H1 (cell line): ENCODE measurements at regions not wholly inside any gene's neighbourhood (a gene's known extent, or its start where the extent isn't known, plus 50 kb on each side); places are given as distances from the start of the nearest gene placed in this dataset.

Experiments used
- CTCF ChIA-PET: fragments of 300-600 bp; sonication (Branson Sonifier 250); formaldehyde crosslinking; loops from one replicate; lab custom pipeline; 2021; ENCODE audit not compliant: partially characterized antibody; lab: Charles Lee
- POLR2A ChIA-PET: fragments of 300-600 bp; sonication (Branson Sonifier 250); formaldehyde crosslinking; loops from one replicate; lab custom pipeline; 2021; ENCODE audit warnings: inconsistent platforms; ENCODE audit not compliant: partially characterized antibody; lab: Charles Lee
- DNase-seq, 2 experiments: peaks; one replicate each; pipeline versions ENCODE4 v3.0.0 to v3.0.0-alpha.2; 2010 to 2022; ENCODE audit warnings: low spot score in 2 of 2, low read depth in 1 of 2, mixed read lengths in 1 of 2
- FAIRE-seq: peaks from 2 replicates; lab custom pipeline; 2011; peaks lifted over from hg19 to GRCh38; lab: Jason Lieb, UNC
- H2AFZ ChIP-seq: 2 replicates; pipeline ENCODE4 v1.8.1; 2012; ENCODE audit warnings: low read length, inconsistent platforms
- H2AK5ac ChIP-seq: 2 replicates; pipeline ENCODE4 v1.6.1; 2013; ENCODE audit warnings: low read depth, low read length
- H2BK120ac ChIP-seq: replicated peaks from 2 replicates; pipeline ENCODE3; 2013; ENCODE audit warnings: low read depth, low read length, inconsistent platforms
- H2BK12ac ChIP-seq: 2 replicates; pipeline ENCODE4 v1.6.1; 2013; ENCODE audit warnings: low read depth, low read length
- H2BK15ac ChIP-seq: 2 replicates; pipeline ENCODE4 v1.6.1; 2013; ENCODE audit warnings: low read length
- H2BK20ac ChIP-seq: 2 replicates; pipeline ENCODE4 v1.6.1; 2013; ENCODE audit warnings: low read length
- H2BK5ac ChIP-seq: 2 replicates; pipeline ENCODE4 v1.6.1; 2013; ENCODE audit warnings: low read depth, low read length
- H3K14ac ChIP-seq: 2 replicates; pipeline ENCODE4 v1.6.1; 2013; ENCODE audit warnings: inconsistent platforms; ENCODE audit not compliant: insufficient read length
- H3K18ac ChIP-seq: 2 replicates; pipeline ENCODE4 v1.6.1; 2013; ENCODE audit warnings: low read length; ENCODE audit errors: extremely low read depth
- H3K23ac ChIP-seq: 2 replicates; pipeline ENCODE4 v1.6.1; 2013; ENCODE audit warnings: inconsistent platforms; ENCODE audit not compliant: insufficient read length
- H3K23me2 ChIP-seq: 2 replicates; pipeline ENCODE4 v1.6.1; 2013; ENCODE audit warnings: low read depth, low read length
- H3K27ac ChIP-seq: 2 replicates; pipeline ENCODE4 v1.6.1; 2011; ENCODE audit warnings: low read depth, low read length, inconsistent platforms
- H3K27me3 ChIP-seq, 4 experiments: replicated peaks in 1 of 4; 1 replicate in 1 of 4; 2 replicates in 3 of 4; pipeline versions ENCODE4 v1.6.1 to v1.8.1; 2011 to 2013; ENCODE audit warnings: low read length in 3 of 4, mild to moderate bottlenecking in 3 of 4, inconsistent platforms in 2 of 4, mixed read lengths in 2 of 4, moderate library complexity in 1 of 4; ENCODE audit not compliant: control insufficient read depth in 3 of 4, insufficient read depth in 3 of 4; ENCODE audit errors: extremely low read depth in 1 of 4
- H3K36me3 ChIP-seq, 4 experiments: 2 replicates each; pipeline versions ENCODE4 v1.6.1 to v1.8.1; 2011 to 2013; ENCODE audit warnings: mild to moderate bottlenecking in 4 of 4, low read length in 3 of 4, moderate library complexity in 2 of 4, control low read depth in 1 of 4, inconsistent platforms in 1 of 4; ENCODE audit not compliant: insufficient read depth in 4 of 4, control insufficient read depth in 2 of 4
- H3K4ac ChIP-seq: replicated peaks from 2 replicates; pipeline ENCODE3; 2013; ENCODE audit warnings: low read length, low read depth, mixed read lengths, inconsistent platforms; ENCODE audit not compliant: insufficient read length
- H3K4me1 ChIP-seq, 4 experiments: replicated peaks in 1 of 4; 1 replicate in 1 of 4; 2 replicates in 3 of 4; pipeline versions ENCODE4 v1.6.1 to v1.8.1; 2011 to 2013; ENCODE audit warnings: low read length in 3 of 4, inconsistent platforms in 2 of 4, mixed read lengths in 1 of 4; ENCODE audit not compliant: insufficient read depth in 4 of 4, control insufficient read depth in 3 of 4
- H3K4me2 ChIP-seq, 2 experiments: 2 replicates each; pipeline versions ENCODE4 v1.6.1 to v1.8.1; 2011 to 2013; ENCODE audit warnings: low read depth in 2 of 2, low read length in 2 of 2, control low read depth in 1 of 2, inconsistent platforms in 1 of 2, mild to moderate bottlenecking in 1 of 2; ENCODE audit not compliant: insufficient read depth in 1 of 2
- H3K4me3 ChIP-seq, 4 experiments: fragments of 200-600, 300-600 bp in 1 of 4; sonication (generic), shearing (Covaris generic), sonication (Bioruptor Twin) in 1 of 4; 2 replicates each; pipeline versions ENCODE4 v1.5.1 to v1.8.1; 2011 to 2016; ENCODE audit warnings: low read length in 4 of 4, low read depth in 3 of 4, control low read depth in 2 of 4, inconsistent platforms in 2 of 4, mild to moderate bottlenecking in 2 of 4, mixed read lengths in 1 of 4, moderate library complexity in 1 of 4; ENCODE audit not compliant: insufficient read depth in 2 of 4; ENCODE audit errors: extremely low read depth in 1 of 4
- H3K56ac ChIP-seq: replicated peaks from 2 replicates; pipeline ENCODE3; 2013; ENCODE audit warnings: low read depth, mild to moderate bottlenecking, mixed read lengths, low read length, inconsistent platforms; ENCODE audit not compliant: insufficient read length
- H3K79me1 ChIP-seq: 2 replicates; pipeline ENCODE4 v1.6.1; 2013; ENCODE audit warnings: low read depth, low read length, control low read depth
- H3K79me2 ChIP-seq, 2 experiments: 2 replicates each; pipeline versions ENCODE4 v1.6.1 to v1.8.1; 2012 to 2013; ENCODE audit warnings: low read length in 2 of 2, mild to moderate bottlenecking in 2 of 2, inconsistent platforms in 1 of 2; ENCODE audit not compliant: insufficient read depth in 2 of 2, control insufficient read depth in 1 of 2
- H3K9ac ChIP-seq, 4 experiments: replicated peaks in 1 of 4; 1 replicate in 1 of 4; 2 replicates in 3 of 4; pipeline versions ENCODE4 v1.6.1 to v1.8.1; 2011 to 2013; ENCODE audit warnings: low read depth in 3 of 4, low read length in 3 of 4, control low read depth in 2 of 4, mild to moderate bottlenecking in 2 of 4, moderate library complexity in 2 of 4, inconsistent platforms in 1 of 4; ENCODE audit errors: extremely low read depth in 1 of 4
- H3K9me3 ChIP-seq, 2 experiments: 2 replicates each; pipeline versions ENCODE4 v1.6.1 to v1.8.1; 2012 to 2013; ENCODE audit warnings: mild to moderate bottlenecking in 2 of 2, moderate library complexity in 2 of 2, control low read depth in 1 of 2, inconsistent platforms in 1 of 2, low read depth in 1 of 2, low read length in 1 of 2, mixed read lengths in 1 of 2; ENCODE audit not compliant: insufficient read depth in 2 of 2
- H4K20me1 ChIP-seq, 2 experiments: replicated peaks in 1 of 2; 2 replicates each; pipeline versions ENCODE3 to v1.8.1; 2011 to 2013; ENCODE audit warnings: inconsistent platforms in 2 of 2, low read length in 2 of 2, mild to moderate bottlenecking in 1 of 2; ENCODE audit not compliant: insufficient read depth in 2 of 2, control insufficient read depth in 1 of 2
- H4K5ac ChIP-seq: 2 replicates; pipeline ENCODE4 v1.6.1; 2013; ENCODE audit warnings: low read length, low read depth, mixed read lengths, inconsistent platforms; ENCODE audit not compliant: insufficient read length
- H4K8ac ChIP-seq: 2 replicates; pipeline ENCODE4 v1.8.0; 2013; ENCODE audit warnings: mild to moderate bottlenecking, moderate library complexity, low read length, inconsistent platforms; ENCODE audit not compliant: insufficient read depth; ENCODE audit errors: extremely low read depth
- H4K91ac ChIP-seq: replicated peaks from 2 replicates; pipeline ENCODE3; 2013; ENCODE audit warnings: low read length, mixed read lengths, inconsistent platforms; ENCODE audit not compliant: insufficient read length
- CEBPB ChIP-seq: IDR thresholded peaks from 2 replicates; pipeline ENCODE4 v1.6.1; 2012; ENCODE audit warnings: low read depth, low read length
- GTF2F1 ChIP-seq: IDR thresholded peaks from 2 replicates; pipeline ENCODE4 v1.6.1; 2012; ENCODE audit warnings: low read depth, low read length, improper control_type of control experiment, borderline replicate concordance
- RXRA ChIP-seq: IDR thresholded peaks from 2 replicates; pipeline ENCODE4 v1.6.1; 2011; ENCODE audit warnings: low read depth, mild to moderate bottlenecking, low read length, moderate library complexity; ENCODE audit not compliant: insufficient read depth
- WGBS, 2 experiments: shearing (Covaris generic) in 1 of 2; methylation state at CpG; one replicate each; pipeline versions ENCODE4 v1.1.6 to v1.1.7; 2013 to 2015; ENCODE audit warnings: low lambda C conversion rate in 2 of 2, mixed read lengths in 2 of 2, inconsistent platforms in 1 of 2, low coverage in 1 of 2, missing lambda C conversion rate in 1 of 2; ENCODE audit not compliant: insufficient replicate concordance in 2 of 2, insufficient coverage in 1 of 2, insufficient read length in 1 of 2; ENCODE audit errors: extremely low coverage in 1 of 2, missing lambda C conversion rate in 1 of 2; 5-methylcytosine and 5-hydroxymethylcytosine counted together

GRCh38 chr11:103649401-103649895 is 387.0 kb upstream of the DDI1 start:
- Histone ChIP-seq H3K4me2 (no peak overlapping the region), H3K4me3 (no peak overlapping the region), H3K23me2 (no peaks in the 10 kb centered on the region), H3K9me3 (peaks cover 14 to 17% of the 10 kb centered on the region in 2 experiments; a peak in 2 of 4 replicates), H3K14ac (no peak overlapping the region), H3K23ac (no peak overlapping the region), H3K4ac (no peak overlapping the region), H2BK12ac (no peak overlapping the region), H4K8ac (no peak overlapping the region), H2BK15ac (no peak overlapping the region)
- TF ChIP-seq GTF2F1 (no peak), RXRA (no peak), CEBPB (no peak)
- TF ChIP-seq, all 59 proteins: peak for 0
- Histone ChIP-seq H2BK20ac (no peak overlapping the region), H3K27ac (no peak overlapping the region), H3K18ac (no peak overlapping the region), H4K20me1 (no peaks in the 10 kb centered on the region), H3K56ac (no peak overlapping the region), H3K4me1 (no peaks in the 10 kb centered on the region), H2BK5ac (no peak overlapping the region), H3K36me3 (peaks cover 0 to 6% (median 0%) of the 10 kb centered on the region in 4 experiments; a peak in 1 of 8 replicates), H3K27me3 (no peaks in the 10 kb centered on the region), H3K9ac (no peak overlapping the region), H2AK5ac (no peak overlapping the region), H4K5ac (no peak overlapping the region), H2AFZ (no peak overlapping the region), H3K79me1 (no peaks in the 10 kb centered on the region), H2BK120ac (no peak overlapping the region), H3K79me2 (no peaks in the 10 kb centered on the region), H4K91ac (no peak overlapping the region)
- ChIA-PET CTCF (interaction anchor here (1.0 to 1.7 kb wide), 2 partner anchors 10 to 13 kb away, joined by 3 to 4 read pairs; no protein-coding TSS in a partner anchor), POLR2A (no interaction called here)
- no peak for DNase-seq
- no peak for FAIRE-seq
- WGBS, 2 experiments: 87% methylated on average over 3 of the region's 3 CpGs; no CpG with 5 or more reads in 1 of the 2 experiments
